ENCODE measurements at regions not wholly inside any gene's neighbourhood (a gene's known extent, or its start where the extent isn't known, plus 50 kb on each side); places are given as distances from the start of the nearest gene placed in this dataset.
"Not testable (repeated sequence)": the region's sequence is repeated elsewhere in the genome, so short reads cannot be mapped to it uniquely, and the experiment has no call there.

DNA sequence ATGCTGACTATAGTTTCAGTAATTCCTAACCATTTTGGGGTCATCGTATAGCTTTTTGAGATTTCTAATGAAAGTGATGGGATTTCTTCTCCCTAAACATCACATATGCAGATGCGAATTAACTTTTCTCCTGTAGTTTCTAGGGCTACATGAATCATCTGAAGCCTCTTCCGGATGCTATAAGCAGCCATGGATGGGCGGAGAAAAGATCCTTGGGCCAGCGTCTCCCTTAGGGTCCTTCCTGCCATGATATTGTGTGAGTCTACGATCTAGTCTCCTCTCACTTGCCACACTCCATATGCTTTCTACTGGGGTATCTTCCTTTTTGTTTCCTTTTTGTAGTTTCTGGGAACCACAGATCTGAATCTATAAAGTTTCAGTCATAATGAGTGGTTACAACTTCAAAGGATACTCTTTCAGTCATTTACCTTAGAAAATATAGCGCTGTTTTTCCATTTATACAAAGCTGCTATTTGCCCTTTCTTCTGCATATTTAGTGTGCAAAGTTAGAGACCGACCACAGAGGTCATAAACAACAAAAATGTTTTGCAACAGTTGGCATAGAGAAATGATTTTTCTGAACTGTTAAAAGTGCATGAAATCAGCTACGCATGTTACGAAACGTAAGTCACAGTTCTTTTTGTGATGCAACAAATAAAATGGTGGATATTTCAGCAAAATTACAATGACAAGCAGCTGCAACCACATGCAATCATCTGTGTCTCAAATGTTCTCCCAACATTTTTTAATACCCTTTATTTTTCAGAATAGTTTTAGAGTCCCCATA, 396.2 kb upstream of the SLC35B3 start:
- DNase-seq (ENCODE audit: low read depth): no peak

DNA sequence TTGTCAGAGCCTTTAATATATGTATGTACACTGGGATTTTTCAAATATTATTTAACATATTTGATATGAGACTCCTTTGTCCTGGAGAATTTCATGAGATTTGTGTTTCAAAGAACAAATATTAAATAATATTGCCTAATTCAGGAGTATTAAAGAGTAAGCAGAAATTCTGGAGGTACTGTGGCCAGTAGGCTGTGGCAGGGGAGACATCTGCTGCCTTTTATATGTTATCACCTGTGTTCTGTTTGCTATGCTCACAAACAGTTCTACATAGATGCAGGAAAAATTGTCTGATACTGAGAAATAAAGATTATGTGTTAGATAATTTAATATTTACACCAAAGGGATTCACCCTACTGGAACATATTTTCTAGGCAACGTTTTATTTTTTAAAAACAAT, 395.4 kb upstream of the SLC35B3 start:
- DNase-seq (ENCODE audit: low read depth): no peak

DNA sequence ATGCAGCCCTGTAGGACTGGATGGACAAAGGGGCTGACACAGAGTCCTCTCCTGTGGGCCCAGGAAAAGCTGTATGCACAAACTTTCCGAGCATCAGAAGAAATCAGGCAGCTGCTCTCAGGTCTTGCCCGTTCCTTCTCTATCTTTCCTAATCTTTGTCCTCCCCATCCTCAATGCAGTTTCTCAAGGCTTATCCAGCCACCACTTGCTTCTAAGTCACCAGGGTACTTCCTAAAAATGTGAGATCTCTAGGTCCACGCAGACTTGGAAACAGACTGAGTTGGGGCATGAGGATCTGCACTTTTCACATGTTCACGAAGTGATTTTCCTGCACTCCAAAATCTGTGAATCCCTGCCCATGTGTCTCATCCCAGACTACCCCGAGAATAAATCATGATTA, 394.5 kb upstream of the SLC35B3 start:
- DNase-seq (ENCODE audit: low read depth): no peak

DNA sequence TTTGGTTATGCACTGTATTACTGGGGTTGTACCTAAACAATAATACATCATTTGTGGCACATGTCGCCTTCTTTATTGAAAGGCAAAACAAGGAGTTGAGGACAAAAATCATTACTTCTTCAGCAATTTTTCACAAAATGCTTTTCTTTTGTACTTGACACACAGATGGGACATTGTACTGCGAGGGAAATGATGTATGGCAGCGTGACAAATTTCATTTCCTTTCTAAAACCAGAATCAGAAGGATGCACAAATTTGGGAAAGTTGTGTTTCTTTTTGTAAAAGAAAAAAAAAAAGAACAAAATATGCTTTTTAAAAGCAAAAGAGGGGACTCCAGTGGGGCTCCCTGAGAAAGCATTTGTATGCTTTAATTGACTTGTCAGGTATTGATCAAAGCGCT, 394.0 kb upstream of the SLC35B3 start:
- DNase-seq (ENCODE audit: low read depth): no peak

DNA sequence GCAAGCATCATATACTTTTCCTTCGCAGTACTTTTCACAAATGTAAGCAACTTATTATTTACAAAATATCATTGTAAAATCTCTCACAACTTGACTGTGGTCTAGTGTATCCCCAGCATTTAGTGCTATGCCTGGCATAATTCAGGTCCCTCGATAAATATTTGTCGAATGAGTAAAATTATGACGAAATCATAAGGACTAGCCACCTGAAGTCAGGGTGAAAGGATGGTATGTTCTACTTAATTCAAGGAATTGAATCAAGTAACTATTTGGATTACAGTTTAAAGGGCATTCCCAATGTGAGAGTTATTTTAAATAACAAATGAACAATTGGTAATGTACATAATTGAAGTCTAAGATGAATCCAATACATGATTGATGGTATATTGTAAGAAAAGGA, 393.0 kb upstream of the SLC35B3 start:
- no peak for DNase-seq (ENCODE audit: low read depth)

DNA sequence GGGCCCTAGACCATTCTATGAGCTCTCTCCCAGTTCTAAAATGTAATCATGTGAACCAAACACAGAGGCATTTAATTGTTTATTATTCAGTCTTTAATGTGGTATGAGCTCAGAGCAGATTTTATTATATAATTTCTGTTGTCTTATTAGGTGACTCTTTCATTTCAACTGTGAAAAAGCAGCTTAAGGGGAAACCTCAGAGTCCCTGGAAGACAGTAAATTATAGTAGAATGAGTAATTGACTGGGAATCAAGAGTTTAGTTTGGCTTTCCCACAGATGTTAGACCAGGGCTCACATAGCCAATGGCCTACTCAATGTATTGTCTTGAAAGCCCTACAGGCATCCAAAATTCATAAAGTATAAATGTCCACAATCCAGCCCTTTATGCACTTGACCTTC, 390.4 kb upstream of the SLC35B3 start:
- DNase-seq (ENCODE audit: low read depth): no peak

DNA sequence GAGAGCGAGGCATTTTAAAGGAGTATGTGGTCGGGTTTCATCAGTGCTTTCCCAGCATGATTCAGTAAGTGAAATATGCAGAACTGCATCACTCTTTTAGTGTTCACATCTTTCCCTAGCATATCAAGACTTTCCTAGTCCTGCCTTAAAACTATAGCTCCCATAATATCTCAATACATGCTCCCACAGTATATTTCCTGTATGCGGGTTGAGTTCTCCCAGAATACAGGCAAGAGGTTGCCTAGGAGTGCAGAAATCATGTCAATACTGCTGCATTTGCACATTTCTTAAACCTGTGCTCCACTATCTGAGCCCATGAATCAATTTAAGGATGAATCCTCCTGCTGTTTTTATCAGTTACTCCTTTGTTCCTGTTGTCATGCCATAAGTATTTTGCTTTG, 386.6 kb upstream of the SLC35B3 start:
- no peak for DNase-seq (ENCODE audit: low read depth)

DNA sequence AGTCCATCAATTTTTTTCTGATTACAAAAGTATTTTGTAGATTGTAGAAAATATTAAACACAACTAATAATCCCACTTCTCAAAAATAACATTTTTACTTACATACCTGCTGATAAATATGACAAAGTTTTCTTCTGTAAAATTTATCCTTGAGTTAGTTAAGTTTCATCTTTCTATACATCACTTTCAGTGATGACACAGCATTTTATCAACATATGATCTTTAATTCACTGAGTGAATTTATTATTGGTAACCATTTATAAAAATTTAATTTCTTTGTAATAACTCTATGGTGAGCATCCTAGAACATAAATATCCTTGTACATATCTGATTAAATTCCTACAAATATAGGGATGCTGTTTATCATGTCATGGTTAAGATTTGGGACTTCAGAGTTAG, 385.0 kb upstream of the SLC35B3 start:
- no peak for DNase-seq (ENCODE audit: low read depth)

DNA sequence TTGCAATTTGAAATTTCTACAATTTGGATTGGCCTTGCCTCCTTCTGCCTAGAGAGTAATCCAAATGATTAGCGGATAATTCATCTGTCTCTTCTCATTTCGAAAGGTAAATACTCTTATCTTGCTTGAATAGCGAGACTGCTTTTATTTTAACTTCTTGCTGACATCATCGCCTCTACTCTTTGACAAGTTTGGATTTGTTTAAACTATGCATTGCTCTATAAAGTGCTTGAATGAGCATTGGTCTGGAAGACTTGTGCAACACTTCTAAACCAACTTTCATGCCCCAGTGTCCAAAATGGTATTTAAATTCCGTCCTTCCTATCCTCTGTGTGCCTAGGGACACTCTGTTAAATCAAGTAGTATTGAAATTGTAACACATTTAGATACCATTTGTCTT, 384.1 kb upstream of the SLC35B3 start:
- DNase-seq (ENCODE audit: low read depth): no peak

DNA sequence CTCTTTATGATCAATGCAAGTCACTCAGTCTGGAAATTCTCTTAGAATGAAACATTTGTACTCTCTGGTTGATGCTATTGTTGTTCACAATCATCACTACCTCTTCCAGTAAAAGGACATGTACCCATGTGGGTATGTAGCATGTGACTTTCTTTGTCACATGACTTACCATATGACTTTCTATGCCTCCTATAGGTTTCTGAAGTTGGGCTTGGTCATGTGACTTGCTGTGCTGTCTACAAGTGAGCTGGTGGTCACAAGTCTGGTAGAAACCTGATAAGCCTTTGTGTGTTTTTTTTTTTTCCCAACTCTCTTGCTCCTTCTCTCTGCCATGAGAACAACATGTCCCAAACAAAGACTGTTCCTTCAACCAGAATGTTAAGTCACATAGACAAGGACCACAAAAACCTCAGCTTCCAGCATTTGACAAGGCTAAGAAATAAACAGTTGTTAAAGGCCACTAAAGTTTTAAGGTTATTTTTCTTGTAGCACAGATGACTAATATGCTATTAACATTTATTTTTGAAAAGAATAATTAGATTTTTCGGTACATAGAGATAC, 379.2 kb upstream of the SLC35B3 start:
- no peak for DNase-seq (ENCODE audit: low read depth)

DNA sequence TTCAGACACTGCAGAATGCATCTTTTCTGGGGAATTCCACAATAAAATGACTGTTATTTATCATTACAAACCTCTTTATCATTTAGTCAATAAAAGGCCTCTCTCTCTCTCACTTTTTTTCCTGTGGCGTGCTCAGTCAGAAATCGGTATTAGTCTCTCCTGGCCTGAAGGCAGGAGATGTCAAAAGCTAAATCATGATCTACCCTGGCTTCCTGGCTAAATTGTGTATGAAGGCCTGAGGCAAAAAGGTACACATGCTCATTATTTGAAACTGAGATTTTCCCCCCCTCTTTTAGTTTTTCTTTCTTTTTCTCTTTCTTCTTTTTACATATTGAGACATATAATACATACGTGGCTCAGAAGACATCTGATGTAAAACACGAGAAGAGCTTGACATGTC, 375.0 kb upstream of the SLC35B3 start:
- no peak for DNase-seq (ENCODE audit: low read depth)

DNA sequence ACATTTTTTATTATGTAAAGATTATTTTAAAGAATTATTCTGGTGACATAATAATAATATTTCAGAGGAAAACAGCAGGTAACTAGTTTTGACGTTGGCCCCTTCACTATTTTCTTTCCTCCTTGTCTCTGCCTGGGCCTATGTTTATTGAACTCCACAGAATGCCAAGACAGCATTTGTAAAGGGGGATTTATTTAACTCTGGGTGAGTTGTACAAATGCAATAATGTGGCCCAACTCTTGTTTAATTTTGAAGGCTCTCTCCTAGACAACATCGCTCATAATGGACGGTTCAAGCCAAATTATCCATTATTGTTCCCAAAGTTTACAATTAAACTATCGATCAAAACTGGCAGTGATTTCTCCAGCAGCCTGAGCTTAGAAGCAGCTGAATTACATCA, 374.3 kb upstream of the SLC35B3 start:
- DNase-seq (ENCODE audit: low read depth): no peak

DNA sequence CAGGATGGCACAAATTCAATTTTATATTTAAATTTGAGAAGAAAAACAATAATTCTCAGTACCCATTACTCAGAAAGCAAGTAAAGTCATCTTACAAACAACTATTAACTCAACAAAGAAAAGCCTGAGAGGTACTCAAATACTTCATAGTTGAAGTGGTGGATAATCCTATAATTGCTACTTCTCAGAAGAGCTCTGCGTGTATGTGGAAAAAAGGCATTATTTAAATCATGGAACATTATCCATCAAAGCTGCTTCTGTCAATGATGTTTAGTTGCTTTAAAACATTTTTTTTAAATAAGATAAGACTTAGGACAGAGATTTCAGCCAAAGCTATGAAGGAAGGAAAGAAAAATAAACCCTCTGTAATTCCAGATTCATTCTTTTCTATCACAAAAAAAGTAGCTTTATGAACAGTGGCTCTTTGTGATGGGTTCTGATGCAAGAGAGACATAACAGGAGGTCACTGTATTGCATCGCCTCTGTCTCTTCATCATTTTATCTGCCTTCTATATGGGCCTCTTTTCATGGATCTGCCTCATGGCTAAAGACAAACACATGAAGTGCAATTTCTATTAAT, 367.9 kb upstream of the SLC35B3 start:
- no peak for DNase-seq (ENCODE audit: low read depth)

DNA sequence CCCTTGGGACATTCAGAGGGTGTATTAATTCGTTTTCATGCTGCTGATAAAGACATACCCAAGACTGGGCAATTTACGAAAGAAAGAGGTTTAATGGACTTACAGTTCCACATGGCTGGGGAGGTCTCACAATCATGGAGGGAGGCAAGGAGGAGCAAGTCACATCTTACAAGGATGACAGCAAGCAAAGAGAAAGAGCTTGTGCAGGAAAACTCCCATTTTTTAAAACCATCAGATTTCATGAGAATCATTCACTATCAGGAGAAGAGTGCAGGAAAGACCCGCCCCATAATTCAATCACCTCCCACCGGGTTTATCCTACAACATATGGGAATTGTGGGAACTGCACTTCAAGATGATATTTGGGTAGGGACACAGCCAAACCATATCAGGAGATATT, 367.1 kb upstream of the SLC35B3 start:
- DNase-seq (ENCODE audit: low read depth): not testable (repeated sequence)

DNA sequence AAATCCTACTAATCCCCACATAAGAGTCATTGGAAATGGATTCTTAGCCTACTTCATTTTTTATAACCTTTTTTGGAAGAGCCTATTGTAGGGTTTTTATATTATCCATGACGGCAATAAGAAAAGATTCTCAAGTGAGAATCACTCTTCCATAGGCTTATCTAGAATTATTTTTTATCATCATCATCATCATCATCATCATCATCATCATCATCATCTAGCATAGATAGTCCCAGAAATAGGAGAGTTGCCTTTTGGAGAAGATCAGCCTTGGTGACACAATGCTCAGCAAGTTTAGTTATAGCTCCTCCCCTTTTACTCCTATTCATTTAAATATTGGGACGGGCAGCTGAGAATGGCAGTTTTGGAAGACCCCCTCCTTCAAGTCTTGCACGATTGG, 359.1 kb upstream of the SLC35B3 start:
- no peak for DNase-seq (ENCODE audit: low read depth)

DNA sequence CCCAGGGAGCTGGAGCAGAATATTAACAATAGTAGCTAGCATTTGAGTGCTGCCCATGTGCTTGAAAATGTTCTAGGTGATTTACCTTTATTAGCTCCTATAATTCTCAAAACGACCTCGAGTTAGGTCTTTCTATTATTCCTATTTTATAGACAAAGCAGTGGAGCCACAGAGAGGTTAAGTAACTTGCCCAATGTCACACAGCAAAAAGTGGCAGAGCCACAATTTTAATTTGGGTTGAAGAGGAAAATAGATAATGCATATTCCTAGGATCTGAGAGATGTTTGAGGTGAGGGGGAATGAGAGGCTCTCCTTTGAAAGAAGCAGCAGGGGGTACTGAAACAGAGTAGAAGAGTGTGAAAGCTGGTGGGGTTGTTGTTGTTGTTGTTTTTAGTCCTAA, 354.5 kb upstream of the SLC35B3 start:
- DNase-seq (ENCODE audit: low read depth): no peak

DNA sequence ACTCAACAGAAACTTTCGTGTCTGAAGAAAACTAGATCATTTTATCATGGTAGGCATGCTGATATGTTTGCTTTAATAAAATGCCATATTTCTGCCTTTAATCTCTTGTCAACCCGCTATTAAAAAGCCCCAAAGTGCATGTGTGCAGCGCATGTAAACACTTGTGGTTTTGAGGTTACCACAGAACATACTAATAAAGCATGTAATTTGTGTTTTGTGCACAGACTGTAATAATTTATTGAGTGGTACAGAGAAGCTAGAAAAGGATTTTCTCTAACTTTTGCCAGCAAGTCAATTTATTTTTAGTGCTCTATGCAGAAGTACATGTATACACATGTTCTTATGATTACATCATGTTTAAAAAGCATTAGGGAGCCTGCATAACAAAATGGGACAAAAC, 349.9 kb upstream of the SLC35B3 start:
- DNase-seq (ENCODE audit: low read depth): no peak

DNA sequence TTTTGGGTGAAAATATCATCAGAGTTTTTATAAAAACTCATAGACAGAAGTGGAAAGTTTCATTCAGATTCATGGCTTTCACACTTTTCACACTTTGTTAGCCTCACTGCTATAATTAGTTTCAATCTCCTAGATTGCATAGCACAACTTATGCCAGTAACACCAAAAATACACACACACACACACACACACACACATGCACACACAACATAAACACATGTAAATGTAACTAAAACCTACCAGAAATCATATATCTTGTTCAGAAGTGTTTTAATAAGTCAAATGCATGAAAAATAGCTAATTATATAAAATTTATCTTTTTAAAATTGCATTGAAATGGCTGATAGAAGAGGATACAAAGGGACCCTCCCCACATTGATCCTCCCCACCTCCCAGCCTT, 347.8 kb upstream of the SLC35B3 start:
- DNase-seq (ENCODE audit: low read depth): no peak

DNA sequence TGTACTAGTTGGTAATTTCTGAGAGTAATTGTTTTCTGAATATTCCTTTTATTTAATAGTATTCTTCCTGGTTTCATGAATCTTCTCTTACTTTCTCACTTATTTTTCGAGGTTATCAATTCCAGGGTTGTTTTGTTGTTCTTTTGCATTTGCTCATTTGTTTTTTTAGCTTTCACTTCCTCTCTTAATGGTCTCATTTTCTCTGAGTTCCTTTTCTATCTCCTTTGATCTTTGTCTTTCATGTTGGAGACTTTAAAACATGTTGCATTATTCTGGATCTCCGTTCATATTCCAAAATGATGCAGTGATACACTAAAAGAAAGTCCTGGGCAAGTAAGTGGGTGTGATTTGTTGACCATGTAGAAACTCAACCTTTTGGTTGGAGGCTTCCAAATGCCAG, 345.3 kb upstream of the SLC35B3 start:
- DNase-seq (ENCODE audit: low read depth): no peak

DNA sequence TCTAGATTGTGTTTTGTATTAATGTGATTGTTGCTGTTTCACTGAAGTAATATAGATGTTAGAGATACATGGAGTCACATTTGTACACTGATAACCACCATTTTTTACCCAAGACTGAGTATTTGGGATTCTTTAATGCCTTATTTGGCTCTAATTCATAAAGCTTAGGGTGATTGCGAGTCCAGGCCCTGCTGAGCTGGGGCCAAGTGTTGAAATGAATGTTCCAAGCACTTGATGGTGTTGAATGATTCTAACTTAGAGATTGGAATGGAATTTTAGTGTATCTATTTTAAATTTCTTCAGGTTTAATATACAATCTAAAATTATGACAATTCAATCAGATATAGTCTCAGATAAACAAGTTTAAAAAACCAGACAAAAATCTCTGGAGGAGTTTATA, 329.4 kb upstream of the SLC35B3 start:
- DNase-seq (ENCODE audit: low read depth): no peak

DNA sequence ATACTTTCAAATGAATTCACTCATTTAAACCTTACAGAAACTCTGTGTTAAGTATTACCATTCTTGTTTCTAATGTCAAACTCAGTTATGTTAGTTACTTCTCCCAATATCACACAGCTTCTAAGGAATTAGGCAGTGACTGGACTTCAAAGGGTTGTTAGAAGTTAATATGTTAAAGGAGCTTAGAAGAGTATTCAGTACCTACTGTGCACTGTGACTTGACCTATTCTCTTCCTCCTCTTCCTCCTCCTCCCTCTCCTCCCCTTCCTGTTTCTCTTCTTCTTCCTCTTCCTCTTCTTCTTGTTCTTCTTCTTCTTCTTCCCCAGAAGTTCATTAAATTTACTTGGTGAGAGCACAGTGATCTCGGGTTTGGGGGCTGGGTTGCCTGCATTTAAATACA, 325.6 kb upstream of the SLC35B3 start:
- no peak for DNase-seq (ENCODE audit: low read depth)

DNA sequence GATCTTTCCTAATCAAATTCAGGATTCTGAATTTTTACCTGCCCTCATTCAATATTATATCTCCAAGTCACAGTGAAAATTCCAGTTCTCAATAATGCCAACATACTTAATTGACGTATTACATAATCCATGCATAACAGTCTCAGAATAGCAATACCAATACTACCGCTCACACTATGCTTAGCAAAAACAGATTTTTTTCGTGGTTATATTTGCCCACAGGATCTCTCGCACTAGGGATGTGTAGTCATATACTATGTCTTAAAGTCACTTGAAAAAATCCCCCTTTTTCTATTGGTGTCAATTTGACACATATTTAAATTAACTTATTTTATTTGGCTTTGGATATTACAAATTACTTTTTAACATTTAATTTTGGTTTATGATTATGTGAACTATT, 323.1 kb upstream of the SLC35B3 start:
- no peak for DNase-seq (ENCODE audit: low read depth)

DNA sequence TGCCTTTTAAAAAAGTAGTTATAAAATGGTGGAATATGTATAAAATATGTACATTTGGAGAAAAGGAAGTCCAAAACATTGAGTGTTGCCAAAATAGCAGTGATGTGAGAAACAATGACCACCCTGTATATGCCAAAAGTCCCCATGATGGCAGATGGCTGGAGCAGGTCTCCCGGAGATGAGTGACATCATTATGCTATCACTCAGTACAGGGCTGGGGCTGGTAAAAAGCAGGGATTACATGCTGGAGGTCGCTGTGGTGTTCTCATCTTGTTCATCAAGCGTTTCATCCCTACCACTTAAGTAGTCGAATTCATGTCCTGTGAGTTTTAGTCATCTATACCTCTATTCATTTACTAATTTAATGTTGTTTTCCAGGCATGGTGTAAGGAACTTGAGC, 315.3 kb upstream of the SLC35B3 start:
- no peak for DNase-seq (ENCODE audit: low read depth)

DNA sequence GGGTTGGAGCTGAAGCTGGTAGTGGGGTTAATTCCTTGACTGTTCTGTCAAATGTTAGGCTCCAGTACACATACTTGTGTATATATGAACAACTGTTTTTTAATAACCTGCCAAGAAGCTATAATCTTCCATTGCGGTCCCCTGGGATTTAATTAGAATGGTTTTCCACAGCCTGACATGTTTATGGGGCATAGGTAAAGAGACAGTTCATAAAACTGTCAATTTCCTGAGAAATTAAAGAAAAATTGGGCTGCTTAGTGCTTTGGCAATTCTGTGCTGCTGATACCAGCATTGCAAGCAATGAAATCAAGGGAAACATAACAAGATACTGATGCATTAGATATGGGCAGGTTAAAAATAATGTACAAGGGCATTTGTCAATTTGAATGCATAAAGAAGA, 314.1 kb upstream of the SLC35B3 start:
- no peak for DNase-seq (ENCODE audit: low read depth)

Data from stimulated activated CD8-positive, alpha-beta memory T cell treated with anti-CD3 and anti-CD28 coated beads, Interleukin-4, amount 100 ng/mL, for 24 hours (primary cell).